Stomach smooth muscle (tissue), 2 donors: ENCODE measurements at regions not wholly inside any gene's neighbourhood (a gene's known extent, or its start where the extent isn't known, plus 50 kb on each side); places are given as distances from the start of the nearest gene placed in this dataset.

ENCODE experiments used
- H3K27ac ChIP-seq: one replicate; pipeline ENCODE4 v1.7.0; 2013; ENCODE audit warnings: mild to moderate bottlenecking, low read length, inconsistent platforms
- H3K27me3 ChIP-seq, 2 donors: one replicate each; pipeline ENCODE4 v1.7.0; 2013; ENCODE audit warnings: low read length in 2 of 2; ENCODE audit not compliant: insufficient read depth in 2 of 2, control insufficient read depth in 1 of 2
- H3K36me3 ChIP-seq, 2 donors: one replicate each; pipeline ENCODE4 v1.7.0; 2013; ENCODE audit warnings: low read length in 2 of 2; ENCODE audit not compliant: control insufficient read depth in 2 of 2, insufficient read depth in 2 of 2
- H3K4me1 ChIP-seq: one replicate; pipeline ENCODE4 v1.7.0; 2013; ENCODE audit warnings: low read length; ENCODE audit not compliant: control insufficient read depth, insufficient read depth
- H3K4me3 ChIP-seq, 2 donors: one replicate each; pipeline ENCODE4 v1.7.0; 2013; ENCODE audit warnings: low read length in 2 of 2
- H3K9ac ChIP-seq, 2 donors: one replicate each; pipeline ENCODE4 v1.7.0; 2013; ENCODE audit warnings: low read length in 2 of 2, mild to moderate bottlenecking in 1 of 2
- H3K9me3 ChIP-seq, 2 donors: one replicate each; pipeline ENCODE4 v1.7.0; 2013; ENCODE audit warnings: low read length in 2 of 2; ENCODE audit not compliant: control insufficient read depth in 2 of 2
- donor health status: healthy.
- donor health status: Pancreatic carcinoma.

DNA sequence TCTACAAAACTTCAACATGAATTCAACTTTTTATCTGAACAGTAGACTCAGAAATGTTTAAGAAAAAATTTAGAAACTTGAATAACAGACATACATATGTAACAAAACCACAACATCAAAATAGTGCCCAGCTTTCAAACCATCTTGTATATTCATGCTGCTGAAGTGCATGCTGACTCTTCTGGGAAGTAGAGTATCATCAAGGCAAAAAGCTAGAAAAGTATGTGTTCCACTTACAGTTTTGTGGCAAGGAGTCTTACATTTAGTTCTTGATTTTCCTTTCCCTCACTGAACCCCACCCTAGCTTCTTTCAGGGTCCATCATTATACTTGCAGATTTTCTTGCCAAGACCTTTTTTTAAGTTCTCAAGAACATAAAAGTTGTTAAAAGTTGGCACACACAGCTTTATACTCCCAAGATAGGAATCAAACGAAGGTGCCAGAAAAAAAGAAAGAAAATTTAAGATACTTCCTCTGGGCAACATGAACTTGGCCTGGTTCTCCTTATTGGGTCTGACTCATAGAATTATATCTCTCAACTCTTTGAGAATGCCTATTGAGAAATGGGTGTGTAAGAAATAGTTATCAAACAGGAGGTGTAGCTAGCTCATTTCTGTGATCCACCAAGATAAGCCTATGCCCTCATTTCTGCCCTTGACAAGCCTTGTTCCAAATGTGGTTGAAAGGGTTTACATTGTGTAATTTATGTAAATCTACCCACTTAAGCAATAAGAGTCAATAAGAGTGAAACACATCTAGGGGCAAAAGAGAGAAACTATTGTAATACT, 667.6 kb upstream of the ACVR2A start:
- Histone ChIP-seq H3K9me3 (no peaks in the 10 kb centered on the region), H3K9ac (no peak overlapping the region), H3K27ac (no peak overlapping the region), H3K4me1 (no peaks in the 10 kb centered on the region), H3K4me3 (no peak overlapping the region), H3K27me3 (no peaks in the 10 kb centered on the region), H3K36me3 (no peaks in the 10 kb centered on the region)

DNA sequence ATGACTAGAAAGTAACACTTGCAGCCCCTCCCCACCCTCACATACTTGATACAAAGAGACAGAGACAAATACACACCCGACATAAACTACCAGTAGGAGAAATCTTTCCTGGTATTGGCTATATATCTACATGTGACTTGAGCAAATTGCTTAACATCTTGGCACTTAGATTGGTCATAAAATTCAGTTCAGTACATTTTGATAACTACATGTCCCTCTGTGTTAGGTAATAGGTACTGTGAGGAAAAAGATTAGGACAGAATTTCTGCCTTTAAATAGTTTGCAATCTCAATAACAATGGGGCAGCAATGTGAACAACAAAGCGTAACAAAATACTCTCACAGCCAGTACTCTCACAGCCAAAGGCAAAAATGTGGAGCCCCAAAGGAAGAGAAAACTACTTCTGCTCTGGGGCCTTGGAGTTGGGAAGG, 670.0 kb upstream of the ACVR2A start:
- no peak overlapping the region for H3K4me3 ChIP-seq
- no peak overlapping the region for H3K27ac ChIP-seq
- H3K27me3 ChIP-seq: no peaks in the 10 kb centered on the region
- no peaks in the 10 kb centered on the region for H3K36me3 ChIP-seq
- no peak overlapping the region for H3K9ac ChIP-seq
- no peaks in the 10 kb centered on the region for H3K9me3 ChIP-seq
- no peaks in the 10 kb centered on the region for H3K4me1 ChIP-seq

DNA sequence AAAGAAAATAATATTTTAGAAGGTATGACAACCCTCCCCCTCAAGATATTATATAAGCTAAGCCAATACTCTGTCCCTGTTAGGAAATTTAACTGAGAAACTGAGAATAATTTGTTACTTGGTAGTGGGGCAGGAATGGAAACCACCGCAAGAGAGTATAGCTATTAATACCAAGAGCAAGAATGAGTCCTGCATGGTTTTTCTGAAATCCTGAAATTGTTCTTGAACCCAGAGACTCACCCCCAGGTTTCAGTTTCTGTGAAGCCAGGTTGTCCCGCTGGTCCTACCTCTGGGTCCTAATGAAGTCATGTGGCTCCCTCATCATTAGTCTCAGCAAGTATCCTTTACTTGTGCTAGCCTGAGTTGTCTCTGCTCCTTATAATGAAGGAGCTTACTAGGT, 671.0 kb upstream of the ACVR2A start:
- Histone ChIP-seq H3K27me3 (no peaks in the 10 kb centered on the region), H3K36me3 (no peaks in the 10 kb centered on the region), H3K4me1 (no peaks in the 10 kb centered on the region), H3K27ac (no peak overlapping the region), H3K9me3 (no peaks in the 10 kb centered on the region), H3K9ac (no peak overlapping the region), H3K4me3 (no peak overlapping the region)

DNA sequence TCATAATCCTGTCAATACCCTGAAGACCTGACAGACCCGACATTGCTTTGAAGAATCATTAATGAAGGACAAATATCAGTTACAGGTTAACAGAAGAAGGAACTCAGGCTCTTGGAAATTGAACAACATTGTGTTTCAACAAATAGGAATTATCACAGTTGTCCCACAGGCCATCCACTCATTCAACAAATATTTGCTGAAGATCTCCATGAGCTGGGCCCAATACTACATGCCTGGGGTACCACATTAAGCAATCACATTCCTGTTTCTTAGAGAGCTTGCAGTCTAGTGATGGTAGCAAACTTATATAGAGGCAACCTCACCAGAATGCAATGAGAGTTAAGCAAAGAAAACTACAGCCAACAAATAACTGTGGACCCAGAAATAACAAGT, 671.6 kb upstream of the ACVR2A start:
- Histone ChIP-seq H3K36me3 (no peaks in the 10 kb centered on the region), H3K27me3 (no peaks in the 10 kb centered on the region), H3K27ac (no peak overlapping the region), H3K4me1 (no peaks in the 10 kb centered on the region), H3K9me3 (no peaks in the 10 kb centered on the region), H3K4me3 (no peak overlapping the region), H3K9ac (no peak overlapping the region)

DNA sequence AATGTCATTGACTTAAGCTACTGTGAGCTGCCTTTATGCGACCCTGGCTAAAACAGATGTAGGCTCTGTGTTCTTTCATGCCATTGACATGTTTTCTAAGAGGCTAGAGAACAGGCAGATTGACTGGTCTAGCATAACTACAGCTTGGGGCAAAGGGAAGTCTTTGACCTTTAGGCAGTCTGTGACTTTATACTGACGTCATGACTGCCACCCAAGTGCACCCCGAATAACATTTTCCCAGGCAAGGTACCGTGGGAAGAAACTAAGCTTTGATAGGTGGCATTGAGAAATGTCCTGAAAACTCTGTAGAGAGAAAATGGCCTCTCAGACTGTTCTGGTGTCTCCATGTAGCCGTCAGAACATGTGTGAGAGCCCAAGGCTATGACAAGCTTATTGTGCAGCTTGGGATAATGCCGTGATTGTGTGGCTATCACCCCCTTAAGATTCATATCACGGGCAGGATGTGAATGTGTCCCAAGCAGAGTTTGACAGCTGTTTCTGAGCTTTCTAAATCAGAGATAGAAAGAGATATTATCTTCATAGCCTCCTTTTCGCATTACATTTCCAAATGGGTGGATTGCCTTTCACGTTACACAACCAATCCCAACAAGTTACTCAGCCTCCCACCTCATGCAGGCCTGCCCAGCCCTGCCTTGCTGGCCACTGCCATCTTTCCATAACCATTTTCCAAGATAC, 672.2 kb upstream of the ACVR2A start:
- Histone ChIP-seq H3K27me3 (no peaks in the 10 kb centered on the region), H3K9me3 (no peaks in the 10 kb centered on the region), H3K27ac (no peak overlapping the region), H3K4me3 (no peak overlapping the region), H3K36me3 (no peaks in the 10 kb centered on the region), H3K4me1 (no peaks in the 10 kb centered on the region), H3K9ac (no peak overlapping the region)

DNA sequence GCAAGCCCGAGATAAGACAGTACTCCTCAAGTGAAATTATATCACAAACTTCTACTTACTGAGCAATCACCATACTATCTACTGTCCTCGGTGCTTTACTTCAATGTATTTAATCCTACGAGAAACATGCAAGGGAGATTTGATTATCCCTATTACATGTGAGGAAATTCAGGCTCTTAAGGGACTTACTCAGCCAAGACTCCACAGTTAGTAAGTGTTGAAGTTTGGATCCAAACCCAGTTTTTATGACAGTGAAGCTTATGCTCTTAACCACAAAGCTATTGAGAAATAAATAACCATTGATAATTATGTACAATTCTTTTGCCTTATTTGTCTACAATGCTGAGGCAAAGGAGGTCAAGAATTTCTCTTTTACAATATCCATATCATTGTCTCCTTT, 672.9 kb upstream of the ACVR2A start:
- Histone ChIP-seq H3K9me3 (no peaks in the 10 kb centered on the region), H3K27ac (no peak overlapping the region), H3K4me1 (no peaks in the 10 kb centered on the region), H3K9ac (no peak overlapping the region), H3K36me3 (no peaks in the 10 kb centered on the region), H3K4me3 (no peak overlapping the region), H3K27me3 (no peaks in the 10 kb centered on the region)

DNA sequence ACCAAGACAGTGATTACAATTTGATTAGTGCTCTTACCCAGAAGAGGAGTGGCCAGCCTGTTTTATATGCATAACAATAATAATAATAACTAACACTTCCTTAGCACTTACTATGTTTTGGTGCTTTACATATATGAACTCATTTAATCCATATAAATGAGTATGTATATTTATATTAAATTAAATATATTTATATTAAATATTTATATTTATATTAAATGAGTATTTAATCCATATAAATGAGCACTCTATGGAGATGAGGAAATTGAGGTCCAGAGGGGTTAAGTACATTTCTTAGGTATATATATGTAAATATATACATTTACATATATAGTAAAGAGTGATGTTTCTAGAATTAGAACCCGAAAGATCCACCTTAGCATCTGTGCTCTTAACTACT, 673.9 kb upstream of the ACVR2A start:
- Histone ChIP-seq H3K27ac (no peak overlapping the region), H3K27me3 (no peaks in the 10 kb centered on the region)

DNA sequence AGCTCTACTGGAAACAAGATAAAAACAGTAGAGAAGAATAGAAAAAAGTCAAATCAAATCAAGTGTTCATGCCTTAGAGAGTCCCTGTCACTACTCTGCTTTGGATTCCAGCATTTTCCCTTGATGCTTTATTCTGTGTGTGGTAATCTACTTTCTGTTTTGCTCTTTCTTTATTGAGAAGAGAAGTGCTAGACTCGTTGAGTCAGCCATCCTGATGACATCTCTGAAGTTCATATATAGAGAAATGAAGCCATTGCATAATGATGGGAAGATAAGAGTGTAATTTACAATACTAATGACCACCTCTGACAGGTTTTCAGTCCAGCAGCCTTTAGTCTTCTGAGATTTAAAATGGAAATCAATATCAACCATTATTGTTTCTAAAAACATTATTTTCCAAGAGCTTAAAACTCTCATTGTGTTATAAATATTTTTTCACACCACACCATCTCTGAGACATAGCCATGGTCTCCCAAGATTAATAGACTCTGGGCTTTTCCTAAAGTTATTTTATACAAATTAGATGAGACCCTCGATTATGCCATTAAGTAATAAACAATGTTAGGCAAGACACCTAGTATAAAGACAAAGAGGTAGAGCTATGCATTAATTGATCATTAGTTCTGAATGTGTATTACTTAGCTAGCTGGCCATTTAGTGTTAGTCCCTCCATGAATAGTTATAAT, 679.0 kb upstream of the ACVR2A start:
- Histone ChIP-seq H3K27ac (no peak overlapping the region), H3K27me3 (no peaks in the 10 kb centered on the region), H3K4me1 (no peaks in the 10 kb centered on the region), H3K36me3 (no peaks in the 10 kb centered on the region), H3K9ac (no peak overlapping the region), H3K9me3 (no peaks in the 10 kb centered on the region), H3K4me3 (no peak overlapping the region)

More for the DNA sequence above, 673.9 kb upstream of the ACVR2A start:
- Histone ChIP-seq H3K9ac (no peak overlapping the region), H3K36me3 (no peaks in the 10 kb centered on the region), H3K4me3 (no peak overlapping the region), H3K4me1 (no peaks in the 10 kb centered on the region), H3K9me3 (no peaks in the 10 kb centered on the region)

DNA sequence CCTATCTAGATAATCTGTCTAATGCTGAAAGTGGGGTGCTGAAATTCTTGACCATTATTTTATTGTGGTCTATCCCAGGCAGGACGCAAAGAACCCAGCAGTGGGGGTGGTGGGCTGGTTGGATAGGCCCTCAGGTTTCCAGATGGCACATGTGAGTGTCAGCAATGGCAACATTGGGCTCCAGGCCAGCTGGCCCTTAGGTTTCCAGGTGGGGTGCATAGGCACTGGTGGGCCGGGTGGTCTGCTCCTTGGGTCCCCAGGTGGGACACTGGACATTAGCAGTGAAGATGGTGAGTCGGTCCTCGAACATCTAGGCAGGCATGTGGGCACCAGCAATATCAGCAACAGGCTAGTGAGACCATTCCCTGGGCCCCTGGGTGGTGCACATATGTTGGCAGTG, 680.3 kb upstream of the ACVR2A start:
- H3K27ac ChIP-seq: no peak overlapping the region
- H3K36me3 ChIP-seq: no peaks in the 10 kb centered on the region
- H3K4me3 ChIP-seq: no peak overlapping the region
- no peak overlapping the region for H3K9ac ChIP-seq
- H3K27me3 ChIP-seq: no peaks in the 10 kb centered on the region
- no peaks in the 10 kb centered on the region for H3K4me1 ChIP-seq
- H3K9me3 ChIP-seq: no peaks in the 10 kb centered on the region

DNA sequence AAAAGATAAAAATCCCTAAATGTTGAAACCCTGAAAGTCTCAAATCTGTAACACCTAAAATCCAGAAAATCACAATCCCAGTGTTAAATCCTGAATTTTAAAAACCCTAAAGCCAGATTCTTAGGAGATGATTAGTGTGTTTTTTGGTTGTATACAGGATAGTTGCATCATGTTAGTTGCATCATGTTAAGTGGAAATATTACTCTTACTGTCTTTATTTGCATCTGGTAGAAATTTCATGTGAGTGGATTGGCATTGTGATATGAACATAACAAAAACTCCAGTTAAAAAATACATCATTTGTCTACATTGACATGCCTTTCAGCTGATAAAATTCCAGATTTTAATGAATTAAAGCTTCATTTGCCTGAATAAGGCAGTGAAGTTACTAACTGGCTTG, 683.1 kb upstream of the ACVR2A start:
- Histone ChIP-seq H3K9ac (no peak overlapping the region), H3K9me3 (no peaks in the 10 kb centered on the region), H3K36me3 (no peaks in the 10 kb centered on the region), H3K4me1 (no peaks in the 10 kb centered on the region), H3K27me3 (no peaks in the 10 kb centered on the region), H3K4me3 (no peak overlapping the region), H3K27ac (no peak overlapping the region)

DNA sequence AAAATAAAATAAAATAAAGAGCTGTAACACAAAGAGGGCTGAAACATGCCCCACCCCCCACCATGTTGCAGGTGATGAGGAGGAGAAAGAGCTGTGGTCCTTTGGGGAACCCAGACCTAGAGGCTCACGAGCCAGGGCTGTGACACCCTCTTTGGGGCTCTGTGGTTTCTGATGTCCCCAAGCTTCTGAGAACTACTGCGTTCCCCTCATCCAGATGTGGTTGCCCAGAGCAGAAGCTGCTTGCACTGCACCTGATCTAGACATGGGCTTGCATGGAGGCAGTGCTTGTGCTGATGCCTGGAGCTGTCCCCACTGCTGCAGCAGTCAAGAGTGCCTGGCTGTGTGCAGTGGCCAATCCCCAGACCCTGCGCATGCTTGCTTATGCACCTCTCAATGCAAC, 687.9 kb upstream of the ACVR2A start:
- H3K9me3 ChIP-seq: no peaks in the 10 kb centered on the region
- H3K27me3 ChIP-seq: no peaks in the 10 kb centered on the region
- no peaks in the 10 kb centered on the region for H3K4me1 ChIP-seq
- no peak overlapping the region for H3K9ac ChIP-seq
- no peaks in the 10 kb centered on the region for H3K36me3 ChIP-seq
- H3K4me3 ChIP-seq: no peak overlapping the region
- no peak overlapping the region for H3K27ac ChIP-seq
